ENCODE measurements at regions not wholly inside any gene's neighbourhood (a gene's known extent, or its start where the extent isn't known, plus 50 kb on each side); places are given as distances from the start of the nearest gene placed in this dataset.
"Not testable (repeated sequence)": the region's sequence is repeated elsewhere in the genome, so short reads cannot be mapped to it uniquely, and the experiment has no call there.

DNA sequence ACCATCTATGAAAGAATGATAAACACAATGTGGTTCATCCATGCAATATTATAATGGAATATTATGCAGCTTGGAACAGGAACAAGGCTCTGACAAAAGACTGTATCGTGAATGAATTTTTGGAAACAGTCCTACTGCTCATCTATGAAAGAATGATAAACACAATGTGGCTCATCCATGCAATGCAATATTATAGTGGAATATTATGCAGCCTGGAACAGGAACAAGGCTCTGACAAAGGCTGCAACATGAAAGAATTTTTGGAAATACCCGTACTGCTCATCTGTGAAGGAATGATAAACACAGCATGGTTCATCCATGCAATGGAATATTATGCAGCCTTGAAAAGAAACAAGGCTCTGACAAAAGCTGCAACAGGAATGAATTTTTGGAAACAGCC, 158.8 kb downstream of the CRLF2 start:
- not testable (repeated sequence) for DNase-seq

DNA sequence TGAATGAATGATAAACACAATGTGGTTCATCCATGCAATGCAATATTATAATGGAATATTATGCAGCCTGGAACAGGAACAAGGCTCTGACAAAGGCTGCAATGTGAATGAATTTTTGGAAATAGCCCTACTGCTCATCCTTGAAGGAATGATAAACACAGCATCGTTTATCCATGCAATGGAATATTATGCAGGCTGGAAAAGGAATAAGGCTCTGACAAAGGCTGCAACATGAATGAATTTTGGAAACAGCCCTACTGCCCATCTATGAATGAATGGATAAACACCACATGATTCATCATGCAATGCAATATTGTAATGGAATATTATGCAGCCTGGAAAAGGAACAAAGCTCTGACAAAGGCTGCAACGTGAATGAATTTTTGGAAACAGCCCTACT, 159.4 kb downstream of the CRLF2 start:
- no peak for DNase-seq

DNA sequence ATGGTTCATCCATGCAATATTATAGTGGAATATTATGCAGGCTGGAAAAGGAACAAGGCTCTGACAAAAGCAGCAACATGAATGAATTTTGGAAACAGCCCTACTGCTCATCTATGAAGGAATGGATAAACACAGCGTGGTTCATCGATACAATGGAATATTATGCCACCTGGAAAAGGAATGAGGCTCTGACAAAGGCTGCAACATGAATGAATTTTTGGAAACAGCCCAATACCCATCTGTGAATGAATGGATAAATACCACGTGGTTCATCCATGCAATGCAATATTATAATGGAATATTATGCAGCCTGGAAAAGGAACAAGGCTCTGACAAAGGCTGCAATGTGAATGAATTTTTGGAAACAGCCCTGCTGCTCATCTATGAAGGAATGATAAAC, 160.4 kb downstream of the CRLF2 start:
- no peak for DNase-seq

DNA sequence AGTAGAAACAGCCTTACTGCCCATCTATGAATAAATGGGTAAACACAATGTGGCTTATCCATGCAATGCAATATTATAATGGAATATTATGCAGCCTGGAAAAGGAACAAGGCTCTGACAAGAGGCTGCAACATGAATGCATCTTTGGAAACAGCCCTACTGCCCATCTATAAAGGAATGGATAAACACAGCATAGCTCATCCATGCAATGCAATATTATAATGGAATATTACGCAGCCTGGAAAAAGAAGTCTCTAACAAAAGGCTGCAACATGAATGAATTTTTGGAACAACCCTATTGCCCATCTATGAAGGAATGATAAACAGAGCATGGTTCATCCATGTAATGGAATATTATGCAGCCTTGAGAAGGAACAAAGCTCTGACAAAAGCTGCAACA, 161.0 kb downstream of the CRLF2 start:
- no peak for DNase-seq

DNA sequence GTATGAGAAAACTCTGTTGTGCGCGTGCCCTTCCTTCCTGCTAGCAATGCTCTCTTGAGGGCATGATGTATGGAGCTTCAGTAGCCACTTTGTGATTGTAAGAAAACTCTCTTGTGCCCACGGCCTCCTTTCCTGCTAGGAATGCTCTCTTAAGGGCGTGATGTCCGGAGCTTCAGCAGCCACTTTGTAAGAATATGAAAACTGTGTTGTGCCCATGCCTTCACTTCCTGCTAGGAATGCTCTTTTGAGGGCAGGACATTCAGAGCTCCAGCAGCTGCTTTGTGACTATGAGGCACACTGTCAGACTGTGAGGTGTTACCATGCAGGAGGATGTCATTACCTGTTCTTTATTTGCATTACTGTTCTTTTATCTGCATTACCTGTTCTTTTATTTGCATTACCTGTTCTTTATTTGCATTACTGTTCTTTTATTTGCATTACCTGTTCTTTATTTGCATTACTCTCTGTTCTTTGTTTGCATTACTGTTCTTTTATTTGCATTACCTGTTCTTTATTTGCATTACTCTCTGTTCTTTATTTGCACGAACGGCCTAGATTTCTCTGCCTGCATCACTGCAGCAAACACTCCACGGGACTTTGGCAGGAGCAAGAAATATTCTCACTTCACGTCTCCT, 166.7 kb downstream of the CRLF2 start:
- no peak for DNase-seq

DNA sequence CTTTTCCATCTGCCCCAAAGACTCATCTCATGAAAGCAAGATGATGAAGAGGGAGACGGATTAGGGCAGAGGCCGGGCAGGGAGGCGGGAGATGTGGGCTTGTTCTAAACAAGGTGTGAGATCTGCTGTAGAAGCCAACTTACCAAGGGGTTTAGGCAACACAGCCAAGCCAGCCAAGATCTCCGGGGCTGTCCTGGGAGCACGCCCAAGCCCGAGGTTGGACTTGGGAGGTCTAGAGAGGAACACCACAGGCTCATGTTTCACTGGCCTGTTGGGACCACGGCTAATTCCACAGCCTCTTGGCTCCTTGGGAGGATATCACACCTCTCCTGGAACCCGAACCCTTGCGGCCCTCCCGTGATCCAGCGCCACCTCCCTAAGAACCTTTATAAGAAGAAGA, 171.4 kb downstream of the CRLF2 start:
- no peak for DNase-seq

DNA sequence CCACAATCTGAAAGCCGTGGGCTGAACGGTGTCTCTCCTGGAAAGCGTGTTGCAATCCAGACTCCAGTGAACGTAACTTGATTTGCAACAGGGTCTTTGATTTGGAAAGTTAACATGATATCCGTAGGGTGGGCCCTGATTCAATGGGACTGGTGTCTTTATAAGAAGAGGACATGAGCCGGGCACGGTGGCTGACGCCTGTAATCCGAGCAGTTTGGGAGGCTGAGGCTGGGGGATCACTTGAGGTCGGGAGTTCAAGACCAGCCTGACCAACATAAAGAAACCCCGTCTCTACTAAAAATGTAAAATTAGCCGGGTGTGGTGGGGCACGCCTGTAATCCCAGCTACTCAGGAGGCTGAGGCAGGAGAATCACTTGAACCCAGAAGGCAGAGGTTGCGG, 176.5 kb downstream of the CRLF2 start:
- not testable (repeated sequence) for DNase-seq

DNA sequence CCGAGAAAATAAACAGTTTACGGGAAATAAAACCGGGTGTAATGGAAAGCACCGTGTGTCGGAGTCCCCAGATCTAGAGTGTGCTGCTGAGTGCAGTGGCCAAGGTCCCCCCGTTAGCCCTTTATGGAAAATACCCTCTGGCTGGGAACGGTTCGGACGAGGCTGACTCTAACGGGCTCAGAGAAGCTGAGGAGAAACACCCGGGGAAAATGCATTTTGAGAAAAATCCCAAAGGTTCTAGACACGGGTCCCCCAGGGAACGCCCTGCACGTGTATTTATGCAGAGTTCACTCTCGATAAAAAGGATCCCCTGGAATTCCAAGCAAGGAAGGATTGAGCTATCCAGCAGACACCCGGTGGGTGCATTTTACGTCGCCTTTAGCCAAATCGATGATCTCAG, 177.2 kb downstream of the CRLF2 start:
- DNase-seq, result no peak

DNA sequence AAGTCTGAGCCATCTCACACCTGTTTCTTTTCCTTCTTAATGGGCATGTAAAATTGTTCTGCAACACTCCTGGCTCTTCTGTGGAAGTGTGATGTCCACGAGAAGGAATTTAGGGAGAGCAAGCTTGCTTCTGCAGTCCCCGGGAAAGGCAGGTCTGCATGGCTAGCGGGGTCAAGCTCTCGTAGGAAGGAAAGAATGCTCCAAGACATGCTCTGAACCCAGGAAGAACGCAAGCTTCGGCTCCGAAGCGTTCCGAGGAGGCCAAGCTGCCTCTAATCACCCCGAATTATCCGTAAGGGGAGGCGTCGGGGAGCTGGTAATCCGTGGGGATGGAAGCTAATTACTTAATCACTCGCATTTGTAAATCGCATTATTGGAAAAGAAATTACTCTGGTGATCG, 177.7 kb downstream of the CRLF2 start:
- DNase-seq, result no peak

DNA sequence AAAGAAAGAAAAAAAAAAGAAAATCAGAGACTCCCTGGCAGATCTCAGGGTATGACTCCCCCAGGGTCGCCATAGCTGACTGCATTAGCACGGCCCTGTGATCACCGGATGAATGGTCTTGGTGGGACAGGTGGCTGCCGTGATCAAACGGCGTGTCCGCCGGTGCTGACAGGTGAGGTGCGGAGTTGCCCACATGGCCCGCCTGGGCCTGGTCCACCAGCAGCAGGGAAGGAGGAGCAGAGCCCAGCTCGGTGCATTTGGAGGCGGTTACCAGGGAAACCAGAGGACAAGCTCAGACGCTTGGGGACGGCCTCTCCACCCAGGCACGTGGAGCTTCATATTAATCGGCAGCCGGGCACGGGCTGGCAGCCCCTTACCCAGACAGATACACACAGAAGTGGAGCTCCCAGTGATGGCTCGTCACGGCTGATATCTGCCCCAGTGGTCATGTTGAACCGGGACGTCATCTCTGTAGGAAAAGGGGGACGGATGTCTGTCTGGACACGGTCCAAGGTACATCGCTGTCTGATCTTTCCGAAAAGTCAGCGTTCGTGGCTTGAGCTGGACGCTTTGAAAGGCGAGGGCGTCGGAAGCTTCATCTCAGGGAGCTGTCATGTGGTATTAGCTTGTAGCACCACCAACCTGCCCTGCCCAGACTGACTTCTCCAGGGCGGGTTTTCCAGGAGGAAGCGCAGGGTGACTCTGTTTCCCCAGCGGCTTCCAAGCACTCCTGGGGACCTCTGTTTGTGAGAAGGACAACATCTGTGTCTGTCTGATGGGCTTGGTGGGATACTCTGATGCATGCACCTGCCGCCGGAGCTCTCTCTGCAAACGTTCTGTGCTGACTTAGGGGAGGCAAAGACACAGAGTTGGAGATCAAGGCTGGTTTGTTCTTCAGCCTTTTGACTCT, 180.7 kb downstream of the CRLF2 start:
- no peak for DNase-seq

DNA sequence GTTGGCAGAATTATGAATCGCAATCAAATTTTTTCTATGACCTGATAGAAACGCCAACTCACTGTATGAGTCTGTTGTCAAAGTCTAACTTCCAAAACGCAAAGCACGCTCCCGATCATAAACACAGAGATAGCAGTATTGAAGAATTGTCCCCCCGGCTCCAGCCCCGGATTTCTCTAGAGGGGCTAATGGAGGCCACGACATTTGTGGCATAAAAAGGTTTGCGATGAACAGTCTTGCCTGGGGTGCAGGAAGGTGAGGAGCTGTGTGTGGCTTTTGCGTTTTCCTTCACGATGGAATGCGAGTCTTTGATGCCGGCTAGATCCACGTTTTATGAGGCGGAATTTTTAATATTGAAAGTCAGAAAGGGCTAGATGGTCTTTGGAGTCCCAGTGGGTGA, 183.0 kb downstream of the CRLF2 start:
- no peak for DNase-seq

DNA sequence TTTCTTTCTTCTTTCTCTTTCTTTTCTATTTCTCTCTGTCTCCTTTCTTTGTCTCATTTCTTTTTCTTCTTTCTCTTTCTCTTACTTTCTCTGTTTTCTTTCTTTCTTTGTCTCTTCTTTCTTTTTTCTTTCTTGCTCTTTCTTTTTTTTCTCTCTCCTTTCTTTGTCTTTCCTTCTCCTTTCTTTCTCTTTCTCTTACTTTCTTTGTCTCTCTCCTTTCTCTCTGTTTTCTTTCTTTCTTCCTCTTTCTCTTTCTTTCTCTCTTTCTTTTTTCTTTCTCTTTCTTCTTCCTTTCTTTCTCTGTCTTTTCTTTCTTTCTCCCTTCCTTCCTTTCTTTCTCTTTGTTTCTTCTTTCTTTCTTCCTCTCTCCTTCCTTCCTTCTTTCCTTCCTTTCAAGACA, 184.8 kb downstream of the CRLF2 start:
- DNase-seq, result no peak

DNA sequence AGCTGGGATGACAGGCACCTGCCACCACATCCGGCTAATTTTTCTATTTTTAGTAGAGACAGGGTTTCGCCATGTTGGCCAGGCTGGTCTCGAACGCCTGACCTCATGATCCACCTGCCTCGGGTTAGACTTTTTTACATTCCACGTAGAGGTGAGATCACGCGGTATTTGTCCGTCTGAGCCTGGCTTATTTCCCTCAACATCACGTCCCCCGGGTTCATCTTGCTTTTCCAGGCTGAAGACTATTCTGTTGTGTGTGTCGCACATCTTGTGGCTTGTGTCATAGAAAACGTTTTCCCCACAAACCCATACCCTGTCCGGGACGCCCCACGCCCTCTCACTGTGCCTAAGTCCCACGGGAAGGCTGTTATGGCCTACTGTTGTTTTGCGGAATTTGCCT, 185.3 kb downstream of the CRLF2 start:
- DNase-seq, result no peak

DNA sequence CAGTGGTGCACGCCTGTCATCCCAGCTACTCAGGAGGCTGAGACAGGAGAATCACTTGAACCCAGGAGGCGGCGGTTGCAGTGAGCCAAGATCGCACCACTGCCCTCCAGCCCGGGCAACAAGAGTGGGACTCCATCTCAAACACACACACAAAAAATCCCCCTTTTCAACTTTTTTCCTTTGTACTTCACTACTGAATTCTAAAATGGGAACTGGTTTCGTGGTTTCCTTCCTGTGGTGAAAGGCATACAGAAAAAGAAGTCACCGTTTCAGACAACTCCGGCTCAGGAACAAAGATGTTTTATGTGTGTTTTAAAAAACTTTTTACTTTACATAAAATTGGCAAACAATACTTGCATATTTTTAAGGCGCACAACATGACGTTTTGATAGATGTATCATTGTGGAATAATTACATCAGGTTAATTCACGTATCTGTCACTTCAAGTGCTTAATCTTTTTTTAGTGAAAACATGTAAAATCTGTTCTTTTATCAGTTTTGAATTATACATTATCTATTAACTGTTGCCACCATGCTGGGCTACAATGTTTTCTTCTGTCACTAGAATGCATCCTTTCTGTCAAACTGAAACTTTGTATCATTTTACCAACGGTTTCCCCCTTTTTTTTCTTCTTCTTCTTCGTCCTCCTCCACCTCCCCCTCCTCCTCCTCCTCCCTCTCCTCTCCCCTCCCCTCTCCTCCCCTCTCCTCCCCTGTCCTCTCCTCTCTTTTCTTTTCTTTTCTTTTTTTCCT, 186.0 kb downstream of the CRLF2 start:
- DNase-seq, result no peak

DNA sequence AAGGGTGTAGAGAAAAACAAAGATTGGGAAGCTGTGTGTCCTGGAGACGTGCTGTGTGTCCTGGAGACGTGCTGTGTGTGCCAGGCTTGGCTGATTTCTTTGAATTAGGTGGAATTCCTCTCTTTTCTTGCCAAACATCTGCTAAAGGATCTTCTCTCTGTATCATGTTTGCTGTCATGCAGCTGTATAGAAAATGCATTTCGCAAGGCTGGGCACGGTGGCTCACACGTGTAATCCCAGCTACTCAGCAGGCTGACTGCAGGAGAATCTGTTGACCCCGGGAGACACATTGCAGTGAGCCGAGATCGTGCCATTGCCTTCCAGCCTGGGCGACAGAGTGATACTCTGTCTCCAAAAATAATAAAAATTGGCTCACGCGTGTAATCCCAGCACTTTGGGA, 187.0 kb downstream of the CRLF2 start:
- DNase-seq, result no peak

DNA sequence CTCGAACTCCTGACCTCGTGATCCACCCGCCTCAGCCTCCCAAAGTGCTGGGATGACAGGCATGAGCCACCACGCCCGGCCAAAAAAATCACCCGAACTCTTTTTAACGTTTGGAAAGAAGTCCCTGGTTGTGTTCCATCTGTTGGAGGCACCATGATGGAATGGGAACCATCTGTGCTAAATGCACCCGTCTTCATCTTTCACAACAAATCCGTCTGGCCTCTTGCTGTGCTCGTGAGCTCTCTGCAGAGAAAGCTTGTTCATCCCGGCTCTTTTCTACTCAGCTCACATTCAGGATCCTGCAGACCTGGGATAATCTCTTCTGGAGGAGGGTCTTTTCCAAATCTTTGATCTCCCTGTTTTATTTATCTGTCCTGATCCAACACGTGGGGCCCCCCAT, 188.8 kb downstream of the CRLF2 start:
- DNase-seq, result no peak

DNA sequence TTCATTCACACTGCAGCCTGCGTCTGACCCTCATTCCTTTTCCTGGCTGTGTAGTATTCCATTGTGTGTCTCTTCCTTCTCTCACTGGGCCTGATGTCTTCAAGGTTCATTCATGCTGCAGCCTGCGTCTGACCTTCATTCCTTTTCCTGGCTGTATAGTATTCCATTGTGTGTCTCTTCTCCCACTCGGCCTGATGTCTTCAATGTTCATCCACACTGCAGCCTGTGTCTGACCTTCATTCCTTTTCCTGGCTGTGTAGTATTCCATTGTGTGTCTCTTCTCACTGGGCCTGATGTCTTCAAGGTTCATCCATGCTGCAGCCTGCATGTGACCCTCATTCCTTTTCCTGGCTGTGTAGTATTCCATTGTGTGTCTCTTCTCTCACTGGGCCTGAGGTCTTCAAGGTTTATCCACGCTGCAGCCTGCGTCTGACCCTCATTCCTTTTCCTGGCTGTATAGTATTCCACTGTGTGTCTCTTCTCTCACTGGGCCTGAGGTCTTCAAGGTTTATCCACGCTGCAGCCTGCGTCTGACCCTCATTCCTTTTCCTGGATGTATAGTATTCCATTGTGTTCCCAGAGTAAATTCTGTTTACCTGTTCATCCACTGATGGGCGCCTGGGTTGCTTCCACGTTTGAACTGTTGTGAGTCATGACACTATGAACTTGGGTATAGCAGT, 191.0 kb downstream of the CRLF2 start:
- not testable (repeated sequence) for DNase-seq

DNA sequence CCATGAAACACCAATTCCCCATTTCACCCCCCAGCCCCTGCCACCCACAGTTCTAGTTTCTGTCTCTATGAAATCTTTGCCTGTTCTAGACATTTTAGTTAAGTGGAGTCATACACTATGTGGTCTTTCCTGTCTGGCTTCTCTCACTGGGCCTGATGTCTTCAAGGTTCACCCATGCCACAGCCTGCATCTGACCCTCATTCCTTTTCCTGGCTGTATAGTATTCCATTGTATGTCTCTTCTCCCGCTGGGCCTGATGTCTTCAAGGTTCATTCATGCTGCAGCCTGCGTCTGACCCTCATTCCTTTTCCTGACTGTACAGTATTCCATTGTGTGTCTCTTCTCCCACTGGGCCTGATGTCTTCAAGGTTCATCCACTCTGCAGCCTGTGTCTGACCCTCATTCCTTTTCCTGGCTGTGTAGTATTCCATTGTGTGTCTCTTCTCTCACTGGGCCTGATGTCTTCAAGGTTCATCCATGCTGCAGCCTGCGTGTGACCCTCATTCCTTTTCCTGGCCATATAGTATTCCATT, 191.7 kb downstream of the CRLF2 start:
- no peak for DNase-seq

DNA sequence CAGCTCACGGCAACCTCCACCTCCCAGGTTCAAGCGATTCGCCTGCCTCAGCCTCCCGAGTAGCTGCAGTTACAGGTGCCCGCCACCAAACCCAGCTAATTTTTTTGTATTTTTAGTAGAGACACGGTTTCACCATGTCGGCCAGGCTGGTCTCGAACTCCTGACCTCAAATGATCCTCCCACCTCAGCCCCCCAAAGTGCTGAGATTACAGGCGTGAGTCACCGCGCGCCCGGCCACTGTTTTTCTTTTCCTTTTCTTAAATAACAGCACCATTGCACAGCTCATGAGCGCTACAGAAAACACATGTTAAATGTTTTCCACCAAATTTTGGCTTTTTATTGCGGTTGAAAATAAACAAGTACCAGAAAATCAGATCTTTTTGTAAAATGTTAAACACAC, 195.5 kb downstream of the CRLF2 start:
- not testable (repeated sequence) for DNase-seq

DNA sequence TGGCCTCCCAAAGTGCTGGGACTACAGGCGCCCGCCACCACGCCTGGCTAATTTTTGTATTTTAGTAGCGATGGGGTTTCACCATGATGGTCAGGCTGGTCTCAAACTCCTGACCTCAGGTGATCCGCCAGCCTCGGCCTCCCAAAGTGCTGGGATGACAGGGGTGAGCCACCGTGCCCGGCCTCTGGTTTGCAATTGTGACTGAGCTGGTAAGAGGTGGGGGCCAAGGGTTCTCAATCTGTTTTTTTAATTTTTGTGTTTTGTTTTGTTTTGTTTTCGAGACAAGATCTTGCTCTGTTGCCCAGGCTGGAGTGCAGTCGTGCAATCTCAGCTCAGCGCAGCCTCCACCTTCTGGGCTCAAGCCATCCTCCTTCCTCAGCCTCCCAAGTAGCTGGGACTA, 196.2 kb downstream of the CRLF2 start:
- not testable (repeated sequence) for DNase-seq

DNA sequence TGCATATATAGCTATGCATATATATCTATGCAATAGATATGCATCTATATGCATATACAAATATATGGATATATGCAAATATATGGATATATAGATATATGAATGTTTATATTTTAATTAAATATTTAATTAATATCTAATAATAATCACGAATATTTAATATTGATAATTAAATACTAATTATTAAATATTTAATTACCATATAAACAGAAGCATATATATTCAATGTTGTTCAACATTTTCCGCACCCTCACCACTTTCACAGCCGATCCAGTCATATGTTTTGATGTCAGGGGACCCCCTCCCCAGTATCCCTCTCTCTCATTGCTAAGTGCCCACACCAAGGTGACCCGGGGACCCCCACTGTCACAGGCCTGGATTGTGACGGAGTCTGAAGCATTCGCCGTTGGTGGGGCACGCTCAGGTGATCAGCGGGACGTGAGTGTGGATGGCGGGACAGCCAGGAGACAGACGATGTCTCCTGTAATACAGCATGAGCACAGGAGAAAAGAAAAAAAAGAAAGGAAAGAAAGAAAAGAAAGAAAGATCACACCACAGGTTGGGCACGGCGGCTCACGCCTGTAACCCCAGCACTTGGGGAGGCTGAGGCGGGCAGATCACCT, 199.7 kb downstream of the CRLF2 start:
- DNase-seq, result no peak

DNA sequence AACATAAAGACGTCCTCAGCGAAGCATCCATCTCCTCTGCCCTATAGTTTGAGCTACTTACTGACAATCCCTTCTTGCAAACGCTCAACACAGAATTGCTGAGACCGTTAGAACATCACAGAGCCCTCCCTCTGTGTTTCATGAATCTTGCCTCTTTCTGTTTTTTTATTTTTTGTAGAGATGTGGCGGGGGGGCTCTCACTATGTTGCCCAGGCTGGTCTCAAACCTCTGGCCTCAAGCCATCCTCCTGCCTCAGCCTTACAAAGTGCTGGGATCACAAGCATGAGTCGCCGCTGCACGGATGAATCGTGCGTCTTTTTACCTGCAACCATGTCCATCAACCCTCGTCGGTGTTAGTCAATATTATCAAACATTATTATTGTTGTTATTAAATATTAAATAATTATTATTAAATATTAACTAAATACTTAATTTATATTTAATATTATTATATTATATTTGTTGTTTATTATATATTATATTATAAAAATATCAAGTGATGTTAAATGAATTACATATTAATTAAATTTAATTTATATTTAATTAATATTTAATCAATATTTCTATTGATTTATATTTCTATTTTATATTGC, 200.7 kb downstream of the CRLF2 start:
- no peak for DNase-seq
